Body of pancreas (tissue), 4 donors: ENCODE measurements at regions not wholly inside any gene's neighbourhood (a gene's known extent, or its start where the extent isn't known, plus 50 kb on each side); places are given as distances from the start of the nearest gene placed in this dataset.

Experiments used
- POLR2A ChIP-seq, 3 donors: fragments of 450-650 bp; IDR thresholded peaks; one replicate each; pipeline ENCODE4 v1.6.1; 2016; ENCODE audit warnings: antibody characterized with exemption in 3 of 3, mild to moderate bottlenecking in 2 of 3
- TF ChIP-seq, protein P1 (sequence below), 7 experiments: fragments of 450-650 bp in 4 of 7; fragments of 200-600 bp in 3 of 7; sonication (generic) in 3 of 7; IDR thresholded peaks; one replicate each; pipeline ENCODE4 v1.5.1; 2016 to 2019; ENCODE audit warnings: antibody characterized with exemption in 7 of 7

DNA sequence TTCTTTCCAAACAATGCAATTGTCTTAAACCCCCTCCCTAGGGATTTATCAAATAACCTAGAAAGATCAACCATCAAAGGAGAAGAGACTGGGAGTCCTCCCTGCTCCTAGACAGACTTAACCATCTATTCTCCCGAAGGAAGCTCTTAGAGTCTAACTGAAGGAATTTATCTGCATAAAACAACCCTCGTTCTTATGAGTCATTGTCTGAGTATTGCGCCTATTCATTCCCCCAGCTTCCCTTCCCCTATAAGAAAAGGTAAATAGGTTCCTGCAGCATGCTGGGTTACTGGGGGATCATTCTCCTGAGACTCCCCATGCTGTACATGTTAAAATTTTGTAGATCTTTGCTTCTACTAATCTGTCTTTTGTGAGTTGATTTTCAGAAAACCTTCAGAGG is 412.7 kb downstream of the OCA2 start:
- TF ChIP-seq POLR2A (IDR thresholded peaks at IDR 0.05) = no peak
- TF ChIP-seq, protein P1, sequence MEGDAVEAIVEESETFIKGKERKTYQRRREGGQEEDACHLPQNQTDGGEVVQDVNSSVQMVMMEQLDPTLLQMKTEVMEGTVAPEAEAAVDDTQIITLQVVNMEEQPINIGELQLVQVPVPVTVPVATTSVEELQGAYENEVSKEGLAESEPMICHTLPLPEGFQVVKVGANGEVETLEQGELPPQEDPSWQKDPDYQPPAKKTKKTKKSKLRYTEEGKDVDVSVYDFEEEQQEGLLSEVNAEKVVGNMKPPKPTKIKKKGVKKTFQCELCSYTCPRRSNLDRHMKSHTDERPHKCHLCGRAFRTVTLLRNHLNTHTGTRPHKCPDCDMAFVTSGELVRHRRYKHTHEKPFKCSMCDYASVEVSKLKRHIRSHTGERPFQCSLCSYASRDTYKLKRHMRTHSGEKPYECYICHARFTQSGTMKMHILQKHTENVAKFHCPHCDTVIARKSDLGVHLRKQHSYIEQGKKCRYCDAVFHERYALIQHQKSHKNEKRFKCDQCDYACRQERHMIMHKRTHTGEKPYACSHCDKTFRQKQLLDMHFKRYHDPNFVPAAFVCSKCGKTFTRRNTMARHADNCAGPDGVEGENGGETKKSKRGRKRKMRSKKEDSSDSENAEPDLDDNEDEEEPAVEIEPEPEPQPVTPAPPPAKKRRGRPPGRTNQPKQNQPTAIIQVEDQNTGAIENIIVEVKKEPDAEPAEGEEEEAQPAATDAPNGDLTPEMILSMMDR (IDR thresholded peaks at IDR 0.05) = no peak
